Immature natural killer cell (primary cell): ENCODE measurements at regions not wholly inside any gene's neighbourhood (a gene's known extent, or its start where the extent isn't known, plus 50 kb on each side); places are given as distances from the start of the nearest gene placed in this dataset.

Source experiments
- DNase-seq, 3 donors: peaks; one replicate each; pipeline ENCODE4 v3.0.0; 2022; ENCODE audit warnings: mixed read lengths in 1 of 3
- H3K27ac Mint-ChIP-seq, 6 donors: one replicate each; pipeline ENCODE4 v1.8.0; 2020; ENCODE audit warnings: mixed read lengths in 6 of 6, mild to moderate bottlenecking in 5 of 6, inconsistent platforms in 4 of 6, moderate library complexity in 3 of 6
- H3K27me3 Mint-ChIP-seq, 3 donors: one replicate each; pipeline ENCODE4 v1.8.0; 2020 to 2021; ENCODE audit warnings: low read depth in 3 of 3, mild to moderate bottlenecking in 3 of 3, mixed read lengths in 3 of 3, moderate library complexity in 3 of 3, inconsistent platforms in 1 of 3
- H3K36me3 Mint-ChIP-seq, 3 donors: one replicate each; pipeline ENCODE4 v1.8.0; 2020; ENCODE audit warnings: mixed read lengths in 3 of 3, inconsistent platforms in 2 of 3, mild to moderate bottlenecking in 2 of 3
- H3K4me1 Mint-ChIP-seq, 2 donors: one replicate each; pipeline ENCODE4 v1.8.0; 2020; ENCODE audit warnings: inconsistent platforms in 2 of 2, mild to moderate bottlenecking in 2 of 2, mixed read lengths in 2 of 2, moderate library complexity in 1 of 2
- H3K4me3 Mint-ChIP-seq, 5 donors: one replicate each; pipeline ENCODE4 v1.8.0; 2020; ENCODE audit warnings: mild to moderate bottlenecking in 5 of 5, mixed read lengths in 5 of 5, inconsistent platforms in 3 of 5, moderate library complexity in 3 of 5
- H3K9me3 Mint-ChIP-seq, 6 donors: one replicate each; pipeline ENCODE4 v1.8.0; 2020; ENCODE audit warnings: mild to moderate bottlenecking in 6 of 6, mixed read lengths in 6 of 6, inconsistent platforms in 4 of 6, moderate library complexity in 3 of 6

DNA sequence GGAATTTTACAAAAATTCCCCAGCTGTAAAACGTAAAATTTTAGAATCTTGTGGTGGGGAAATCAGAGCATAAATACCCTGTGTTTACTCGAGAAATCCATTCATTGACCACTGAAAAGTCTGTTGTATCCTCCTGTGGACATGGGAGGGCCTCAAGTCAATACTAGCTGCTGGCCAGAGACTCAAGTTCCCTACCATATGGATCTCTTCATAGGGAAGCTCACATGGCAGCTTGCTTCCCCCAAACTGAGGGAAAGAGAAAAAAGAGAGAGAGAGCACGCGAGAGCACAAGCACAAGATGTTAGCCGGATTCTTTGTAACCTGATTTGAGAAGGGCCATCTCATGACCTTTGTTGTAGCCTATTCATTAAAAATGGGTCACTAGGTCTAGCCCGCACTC, 591.9 kb downstream of the LRRC70 start:
- no peak overlapping the region for H3K27ac Mint-ChIP-seq
- H3K27me3 Mint-ChIP-seq: peaks cover 0 to 4% (median 0%) of the 10 kb centered on the region in 3 donors
- H3K4me1 Mint-ChIP-seq: no peaks in the 10 kb centered on the region
- H3K9me3 Mint-ChIP-seq: peaks cover 0 to 8% (median 6%) of the 10 kb centered on the region in 6 donors
- no peak for DNase-seq
- H3K4me3 Mint-ChIP-seq: no peak overlapping the region
- no peaks in the 10 kb centered on the region for H3K36me3 Mint-ChIP-seq

DNA sequence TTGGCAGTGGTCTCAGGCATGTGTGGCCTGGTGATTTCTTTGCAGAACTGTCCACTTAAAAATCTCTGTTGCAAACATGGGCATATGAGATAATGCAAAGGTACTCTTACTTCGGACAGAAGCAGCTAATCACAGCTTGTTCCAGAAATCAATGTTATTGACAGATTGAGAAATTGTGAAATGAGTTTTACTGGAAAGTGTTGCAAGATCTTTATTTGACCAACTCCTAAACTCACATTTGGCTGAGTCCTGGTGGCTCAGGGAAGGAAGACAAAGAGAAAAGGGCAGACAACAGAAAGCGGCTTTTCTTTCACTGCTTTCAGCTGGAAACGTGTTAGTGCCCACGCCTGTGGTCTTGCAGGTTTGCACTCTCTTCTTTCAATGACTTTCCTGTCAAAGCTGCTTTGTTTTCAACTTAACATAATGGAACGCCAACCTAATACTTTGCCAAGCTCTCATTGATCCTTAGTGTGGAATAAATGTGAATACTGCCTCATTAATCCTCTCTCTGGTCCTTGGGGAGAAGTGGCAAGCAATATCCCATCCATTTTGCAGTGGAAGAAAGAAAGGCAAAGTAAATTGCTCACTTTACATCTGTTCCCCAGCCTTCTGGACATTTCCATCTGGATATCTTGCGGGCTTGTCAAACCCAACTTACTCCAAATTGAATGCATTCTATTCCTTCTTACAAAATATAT, 586.4 kb downstream of the LRRC70 start:
- H3K27ac Mint-ChIP-seq: no peak overlapping the region
- no peak overlapping the region for H3K4me3 Mint-ChIP-seq
- peaks cover 3 to 29% (median 7%) of the 10 kb centered on the region in 6 donors for H3K9me3 Mint-ChIP-seq
- peaks cover 0 to 7% (median 0%) of the 10 kb centered on the region in 3 donors for H3K27me3 Mint-ChIP-seq
- no peaks in the 10 kb centered on the region for H3K36me3 Mint-ChIP-seq
- no peak for DNase-seq
- H3K4me1 Mint-ChIP-seq: no peaks in the 10 kb centered on the region

DNA sequence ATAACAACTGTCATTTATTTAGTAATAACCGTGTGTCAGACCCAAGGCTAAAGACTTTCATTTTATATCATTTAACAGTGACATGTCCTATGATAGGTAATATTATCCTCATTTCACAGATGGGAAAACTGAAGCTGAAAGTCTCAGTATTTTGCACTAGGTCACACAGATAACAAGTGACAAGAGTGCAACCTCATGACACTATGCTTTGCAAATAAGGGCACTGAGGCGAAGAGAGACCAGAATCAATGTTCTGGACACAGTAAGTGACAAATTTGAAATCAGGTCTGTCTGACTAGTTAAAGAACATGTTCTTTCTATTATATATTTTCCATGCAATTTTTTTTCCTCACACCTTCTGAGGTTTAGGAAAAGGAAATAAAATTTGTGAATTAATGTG, 585.7 kb downstream of the LRRC70 start:
- peaks cover 3 to 32% (median 6%) of the 10 kb centered on the region in 6 donors for H3K9me3 Mint-ChIP-seq
- H3K27ac Mint-ChIP-seq: no peak overlapping the region
- H3K4me3 Mint-ChIP-seq: no peak overlapping the region
- H3K4me1 Mint-ChIP-seq: no peaks in the 10 kb centered on the region
- no peaks in the 10 kb centered on the region for H3K36me3 Mint-ChIP-seq
- DNase-seq: no peak
- peaks cover 0 to 7% (median 0%) of the 10 kb centered on the region in 3 donors for H3K27me3 Mint-ChIP-seq

DNA sequence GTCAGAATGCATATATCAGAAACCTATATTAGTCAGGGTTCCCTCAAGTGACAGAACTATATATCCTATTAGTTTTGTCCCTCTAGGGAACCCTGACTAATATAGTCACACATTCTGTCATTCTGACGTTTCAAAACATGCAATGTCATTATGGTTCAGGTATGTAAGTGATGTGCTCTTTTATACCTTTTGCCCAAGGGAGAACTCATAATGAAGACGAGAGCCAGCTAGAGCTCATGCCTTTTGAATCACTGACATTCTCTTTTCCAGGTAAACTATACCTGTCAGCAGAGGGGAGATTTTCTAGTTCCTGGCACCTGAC, 576.7 kb downstream of the LRRC70 start:
- Mint-ChIP-seq H3K9me3 (peaks cover 2 to 12% (median 5%) of the 10 kb centered on the region in 6 donors), H3K4me1 (no peaks in the 10 kb centered on the region)
- DNase-seq: no peak

DNA sequence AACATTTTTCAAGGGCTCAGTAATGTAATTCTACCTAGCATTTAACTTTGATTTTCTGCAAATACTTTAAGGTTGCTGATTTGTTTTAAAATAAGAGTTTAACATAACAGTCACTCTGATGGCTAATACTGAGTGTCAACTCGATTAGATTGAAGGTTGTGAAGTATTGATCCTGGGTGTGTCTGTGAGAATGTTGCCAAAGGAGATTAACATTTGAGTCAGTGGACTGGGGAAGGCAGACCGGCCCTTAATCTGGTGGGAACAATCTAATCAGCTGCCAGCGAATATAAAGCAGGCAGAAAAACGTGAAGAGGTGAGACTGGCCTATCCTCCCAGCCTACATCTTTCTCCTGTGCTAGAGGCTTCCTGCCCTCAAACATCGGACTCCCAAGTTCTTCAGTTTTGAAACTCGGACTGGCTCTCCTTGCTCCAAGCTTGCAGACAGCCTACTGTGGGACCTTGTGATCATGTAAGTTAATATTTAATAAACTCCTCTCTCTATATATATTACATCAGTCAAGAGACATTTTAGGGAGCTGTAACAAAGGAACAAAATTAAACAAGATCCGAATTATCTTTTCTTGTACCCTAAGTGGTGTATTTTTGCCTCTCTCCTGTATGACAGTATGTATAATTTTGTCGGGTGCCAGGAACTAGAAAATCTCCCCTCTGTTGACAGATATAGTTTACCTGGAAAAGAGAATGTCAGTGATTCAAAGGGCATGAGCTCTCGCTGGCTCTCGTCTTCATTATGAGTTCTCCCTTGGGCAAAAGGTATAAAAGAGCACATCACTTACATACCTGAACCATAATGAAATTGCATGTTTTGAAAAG, 576.1 kb downstream of the LRRC70 start:
- H3K27ac Mint-ChIP-seq: no peak overlapping the region
- no peaks in the 10 kb centered on the region for H3K27me3 Mint-ChIP-seq
- H3K9me3 Mint-ChIP-seq: peaks cover 2 to 12% (median 4%) of the 10 kb centered on the region in 6 donors
- no peak for DNase-seq
- H3K4me3 Mint-ChIP-seq: no peak overlapping the region
- no peaks in the 10 kb centered on the region for H3K4me1 Mint-ChIP-seq
- H3K36me3 Mint-ChIP-seq: no peaks in the 10 kb centered on the region

More for the DNA sequence above, 576.7 kb downstream of the LRRC70 start:
- no peaks in the 10 kb centered on the region for H3K27me3 Mint-ChIP-seq
- H3K27ac Mint-ChIP-seq: no peak overlapping the region
- H3K4me3 Mint-ChIP-seq: no peak overlapping the region
- H3K36me3 Mint-ChIP-seq: no peaks in the 10 kb centered on the region

DNA sequence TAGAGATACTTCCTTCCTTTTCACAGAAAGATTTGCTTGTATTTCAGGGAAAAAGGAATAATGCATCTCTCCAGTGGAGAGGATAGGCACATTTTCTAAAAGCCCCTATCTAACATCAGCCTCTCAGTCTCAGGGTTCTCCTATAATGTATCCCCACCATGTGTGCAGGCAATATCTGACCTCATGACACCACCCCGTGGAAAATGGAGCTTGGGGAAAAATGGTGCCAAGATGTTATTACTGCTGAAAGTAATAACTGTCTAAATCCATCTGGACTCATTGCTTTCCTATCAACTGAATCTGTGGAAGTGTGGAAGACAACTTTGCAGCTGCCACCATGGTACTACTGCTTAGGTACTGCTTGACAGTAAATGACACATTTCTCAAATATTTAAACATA, 574.3 kb downstream of the LRRC70 start:
- Mint-ChIP-seq H3K4me3 (no peak overlapping the region), H3K9me3 (peaks cover 0 to 12% (median 3%) of the 10 kb centered on the region in 6 donors), H3K4me1 (no peaks in the 10 kb centered on the region), H3K36me3 (no peaks in the 10 kb centered on the region), H3K27me3 (no peaks in the 10 kb centered on the region), H3K27ac (no peak overlapping the region)
- DNase-seq: no peak

DNA sequence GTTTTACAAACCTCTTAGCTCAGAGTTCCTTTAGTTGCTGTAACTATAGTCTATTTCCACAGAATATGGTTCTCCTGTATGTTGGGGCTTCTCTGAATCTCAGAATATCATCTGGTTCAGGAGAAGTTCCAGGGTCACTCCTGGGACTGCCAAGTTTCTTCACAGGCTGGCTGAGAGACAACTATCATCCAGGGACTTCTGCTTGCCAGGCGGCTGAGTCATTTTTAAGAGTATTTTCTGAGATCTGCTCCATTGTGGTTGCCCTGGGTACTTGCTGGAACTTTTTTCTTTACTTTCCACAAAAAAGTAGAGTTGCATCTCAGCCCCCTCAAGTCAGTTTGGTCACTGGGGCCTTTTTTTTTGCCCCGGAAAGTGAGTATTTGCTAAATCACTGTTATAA, 566.5 kb downstream of the LRRC70 start:
- H3K36me3 Mint-ChIP-seq: no peaks in the 10 kb centered on the region
- DNase-seq: no peak
- H3K9me3 Mint-ChIP-seq: peaks cover 0 to 9% (median 3%) of the 10 kb centered on the region in 6 donors
- no peak overlapping the region for H3K4me3 Mint-ChIP-seq
- no peaks in the 10 kb centered on the region for H3K4me1 Mint-ChIP-seq
- peaks cover 0 to 2% (median 0%) of the 10 kb centered on the region in 3 donors for H3K27me3 Mint-ChIP-seq
- H3K27ac Mint-ChIP-seq: no peak overlapping the region

DNA sequence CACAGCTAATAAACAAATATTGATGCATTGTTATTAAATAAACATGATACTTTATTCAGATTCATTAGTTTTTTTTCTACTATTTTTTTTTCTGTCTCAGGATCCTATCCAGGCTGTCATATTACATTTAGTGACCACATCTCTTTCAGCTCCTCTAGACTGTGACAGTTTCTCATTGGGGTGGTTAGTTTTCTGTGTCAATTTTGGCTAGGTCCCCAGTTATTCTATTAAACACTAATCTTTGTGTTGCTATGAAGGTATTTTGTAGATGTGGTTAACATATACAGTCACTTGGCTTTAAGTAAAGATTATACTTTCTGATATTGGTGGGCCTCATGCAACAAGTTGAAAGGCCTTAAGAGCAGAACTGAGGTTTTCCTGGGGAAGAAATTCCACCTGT, 563.0 kb downstream of the LRRC70 start:
- no peaks in the 10 kb centered on the region for H3K36me3 Mint-ChIP-seq
- peaks cover under 1 to 6% (median 4%) of the 10 kb centered on the region in 6 donors for H3K9me3 Mint-ChIP-seq
- H3K4me1 Mint-ChIP-seq: no peaks in the 10 kb centered on the region
- no peak overlapping the region for H3K4me3 Mint-ChIP-seq
- H3K27ac Mint-ChIP-seq: no peak overlapping the region
- peaks cover 0 to 2% (median 0%) of the 10 kb centered on the region in 3 donors for H3K27me3 Mint-ChIP-seq
- DNase-seq: no peak

DNA sequence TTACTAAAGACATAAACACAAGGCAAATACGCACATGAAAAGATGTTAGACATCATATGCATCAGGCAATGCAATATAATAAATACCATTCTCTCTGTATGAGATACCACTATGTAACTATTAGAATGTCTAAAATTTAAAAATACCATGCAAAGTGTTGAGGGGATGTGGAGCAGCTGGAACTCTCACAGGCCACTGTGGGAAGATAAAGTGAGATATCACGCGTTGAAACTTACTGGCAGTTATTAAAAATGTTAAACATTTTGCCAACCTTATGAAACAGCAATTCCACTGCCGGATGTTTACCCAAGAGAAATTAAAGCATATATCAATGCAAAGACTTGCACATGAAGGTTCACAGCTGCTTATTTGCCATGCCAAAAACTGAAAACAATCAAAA, 556.7 kb downstream of the LRRC70 start:
- Mint-ChIP-seq H3K9me3 (peaks cover 2 to 12% (median 4%) of the 10 kb centered on the region in 6 donors), H3K36me3 (no peaks in the 10 kb centered on the region), H3K27me3 (no peaks in the 10 kb centered on the region), H3K27ac (no peak overlapping the region), H3K4me1 (no peaks in the 10 kb centered on the region), H3K4me3 (no peak overlapping the region)
- DNase-seq: no peak

DNA sequence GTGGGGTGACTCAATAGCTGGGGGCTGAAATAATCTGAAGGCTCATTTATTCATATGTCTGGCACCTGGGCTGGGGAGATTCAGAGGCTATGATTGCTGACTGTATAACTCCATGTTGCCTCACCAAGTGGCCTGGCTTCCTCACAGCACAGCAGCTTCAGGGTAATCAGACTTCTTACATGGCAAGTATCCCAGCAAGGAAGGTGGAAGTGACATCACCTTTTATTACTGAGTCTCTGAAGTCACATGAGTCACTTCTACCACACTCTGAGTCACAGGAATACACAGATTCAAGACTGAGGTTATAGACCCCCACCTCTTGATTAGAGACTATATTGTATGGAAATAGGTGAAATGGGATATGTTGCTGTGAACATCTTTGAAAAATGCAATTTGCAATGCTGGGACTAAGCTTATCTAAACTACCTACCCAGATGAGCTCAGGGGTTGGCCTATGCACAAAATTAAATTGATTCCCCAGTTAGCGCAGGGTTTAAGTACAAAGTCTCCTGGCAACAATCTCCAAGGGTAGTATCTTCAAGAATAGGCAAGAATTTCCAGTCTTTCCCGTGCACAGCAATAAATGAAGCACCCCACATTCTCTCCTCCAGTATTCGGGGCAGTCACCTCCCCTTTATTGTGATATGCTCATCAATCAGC, 553.1 kb downstream of the LRRC70 start:
- Mint-ChIP-seq H3K27me3 (no peaks in the 10 kb centered on the region), H3K4me3 (no peak overlapping the region), H3K27ac (no peak overlapping the region), H3K4me1 (no peaks in the 10 kb centered on the region), H3K9me3 (peaks cover 2 to 15% (median 5%) of the 10 kb centered on the region in 6 donors), H3K36me3 (no peaks in the 10 kb centered on the region)
- no peak for DNase-seq

DNA sequence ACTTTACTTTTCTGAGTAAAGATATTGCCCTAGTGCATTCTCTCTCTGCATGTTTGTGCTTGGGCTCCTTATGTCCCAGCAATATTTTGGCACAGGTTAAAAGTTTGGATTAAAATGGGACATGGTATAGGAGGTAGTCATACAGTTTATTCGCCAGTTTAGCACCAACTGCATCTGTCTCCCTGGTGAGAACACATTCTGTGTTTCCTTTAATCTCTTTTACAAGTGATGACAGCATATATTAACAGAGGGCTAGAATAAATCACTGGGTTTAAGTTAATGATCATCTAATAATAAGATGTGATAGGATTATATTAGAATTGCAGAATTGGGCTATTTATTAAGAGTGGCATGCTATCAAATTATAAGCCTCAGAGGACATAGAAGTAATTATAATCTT, 550.1 kb downstream of the LRRC70 start:
- DNase-seq: no peak
- Mint-ChIP-seq H3K27me3 (no peaks in the 10 kb centered on the region), H3K27ac (no peak overlapping the region), H3K9me3 (peaks cover 0 to 16% (median 7%) of the 10 kb centered on the region in 6 donors), H3K36me3 (no peaks in the 10 kb centered on the region), H3K4me3 (no peak overlapping the region), H3K4me1 (no peaks in the 10 kb centered on the region)

DNA sequence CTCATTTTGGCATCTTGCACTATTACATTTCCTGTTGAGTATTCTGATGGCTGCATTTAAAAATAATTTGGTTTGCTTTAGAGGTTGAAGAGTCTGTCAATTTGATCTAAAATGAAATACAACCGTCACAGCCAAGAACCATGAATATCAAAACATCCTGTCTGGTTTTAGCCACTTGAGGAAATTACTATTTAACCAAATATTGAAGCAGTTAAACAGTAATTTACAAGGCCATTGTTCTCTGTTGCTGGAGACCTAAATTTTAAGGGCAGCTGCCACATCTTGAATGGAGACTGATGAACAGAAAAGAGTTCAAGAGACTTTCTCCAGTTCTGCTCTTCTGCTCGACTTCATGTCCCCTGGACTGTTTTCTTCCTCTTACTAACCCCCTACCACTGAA, 549.4 kb downstream of the LRRC70 start:
- Mint-ChIP-seq H3K4me3 (no peak overlapping the region), H3K27me3 (peaks cover 0 to 1% (median 0%) of the 10 kb centered on the region in 3 donors), H3K27ac (no peak overlapping the region), H3K36me3 (no peaks in the 10 kb centered on the region), H3K4me1 (no peaks in the 10 kb centered on the region), H3K9me3 (peaks cover 0 to 16% (median 7%) of the 10 kb centered on the region in 6 donors)
- DNase-seq: no peak

DNA sequence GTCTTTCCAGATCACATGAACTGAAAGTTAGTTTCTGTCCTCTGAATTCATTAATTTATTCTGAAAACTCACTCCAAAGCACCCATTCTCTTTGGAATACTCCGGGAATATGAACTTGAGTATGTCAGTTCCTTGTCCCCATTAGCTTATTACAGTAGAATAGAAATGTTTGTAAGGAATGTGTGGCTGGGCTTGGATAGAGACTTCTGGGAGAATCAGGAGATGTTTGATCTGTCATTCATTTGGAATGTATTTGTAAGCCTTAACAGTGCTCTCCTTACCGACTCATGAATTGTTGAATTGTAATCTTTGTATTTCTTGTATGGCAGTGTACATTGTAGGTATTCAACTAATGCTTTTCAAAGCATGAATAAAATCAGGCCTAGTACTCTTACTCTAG, 548.4 kb downstream of the LRRC70 start:
- Mint-ChIP-seq H3K9me3 (peaks cover 0 to 16% (median 7%) of the 10 kb centered on the region in 6 donors), H3K36me3 (no peaks in the 10 kb centered on the region), H3K27ac (no peak overlapping the region), H3K4me1 (no peaks in the 10 kb centered on the region), H3K27me3 (peaks cover 0 to 1% (median 0%) of the 10 kb centered on the region in 3 donors), H3K4me3 (no peak overlapping the region)
- no peak for DNase-seq

DNA sequence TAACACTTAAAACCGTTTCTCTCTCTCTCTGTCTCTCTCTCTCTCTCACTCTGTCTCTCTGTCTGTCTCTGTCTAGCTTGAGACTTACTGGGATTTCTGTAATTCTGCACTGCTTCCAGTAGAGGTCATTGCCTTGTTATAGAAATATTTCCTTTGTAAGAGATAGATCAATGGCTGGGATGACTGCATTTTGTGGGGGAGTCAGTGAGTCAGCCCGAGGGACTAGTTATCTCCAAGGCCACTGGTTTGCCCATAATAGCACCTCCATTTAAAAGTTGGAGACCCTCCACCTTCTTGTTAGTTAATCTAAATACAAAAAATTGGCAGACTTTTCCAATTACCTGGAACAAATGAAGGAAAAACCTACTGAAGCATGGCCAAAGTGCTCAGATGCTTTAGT, 547.2 kb downstream of the LRRC70 start:
- Mint-ChIP-seq H3K27me3 (peaks cover 0 to 5% (median 0%) of the 10 kb centered on the region in 3 donors), H3K27ac (no peak overlapping the region), H3K9me3 (peaks cover 0 to 18% (median 11%) of the 10 kb centered on the region in 6 donors), H3K36me3 (no peaks in the 10 kb centered on the region), H3K4me1 (no peaks in the 10 kb centered on the region), H3K4me3 (no peak overlapping the region)
- no peak for DNase-seq
